B cell (primary cell): ENCODE measurements at regions not wholly inside any gene's neighbourhood (a gene's known extent, or its start where the extent isn't known, plus 50 kb on each side); places are given as distances from the start of the nearest gene placed in this dataset.

Experiments
- ATAC-seq: fragments of 200-7000 bp; cut with Tn5 transposase; one replicate; pipeline ENCODE4 v1.10.0; 2021; ENCODE audit warnings: low read depth, mild to moderate bottlenecking, moderate number of reproducible peaks, moderate library complexity
- CTCF ChIA-PET: fragments of 350-600 bp; sonication (Branson Sonifier 250); formaldehyde crosslinking; loops from one replicate; lab custom pipeline; 2021; ENCODE audit warnings: antibody characterized with exemption, inconsistent platforms; lab: Charles Lee
- POLR2A ChIA-PET: fragments of 350-600 bp; sonication (Branson Sonifier 250); formaldehyde crosslinking; loops from one replicate; lab custom pipeline; 2021; ENCODE audit warnings: antibody characterized with exemption; lab: Charles Lee
- DNase-seq: peaks from one replicate; pipeline ENCODE4 v3.0.0; 2013
- H2AFZ ChIP-seq: 2 replicates; pipeline ENCODE4 v1.6.1; 2012; ENCODE audit warnings: mild to moderate bottlenecking, low read depth, low read length; ENCODE audit not compliant: insufficient read depth, poor library complexity, severe bottlenecking
- H3K27ac ChIP-seq, 2 donors: 1 replicate in 1 of 2; 2 replicates in 1 of 2; pipeline ENCODE4 v1.5.1; 2012 to 2013; ENCODE audit warnings: low read length in 2 of 2, mild to moderate bottlenecking in 2 of 2, moderate library complexity in 1 of 2
- H3K27me3 ChIP-seq, 4 experiments: fragments of 200-600 bp in 1 of 4; sonication (generic) in 1 of 4; replicated peaks in 1 of 4; 1 replicate in 2 of 4; 2 replicates in 2 of 4; pipeline versions ENCODE4 v1.6.1 to v1.7.0; 2013 to 2016; ENCODE audit warnings: low read length in 3 of 4, mild to moderate bottlenecking in 2 of 4, mixed read lengths in 1 of 4, moderate library complexity in 1 of 4; ENCODE audit not compliant: insufficient read depth in 4 of 4, control insufficient read depth in 3 of 4; ENCODE audit errors: control extremely low read depth in 1 of 4
- H3K36me3 ChIP-seq, 2 experiments: replicated peaks in 1 of 2; 1 replicate in 1 of 2; 2 replicates in 1 of 2; pipeline versions ENCODE4 v1.6.1 to v1.7.1; 2013; ENCODE audit warnings: low read length in 1 of 2; ENCODE audit not compliant: insufficient read depth in 2 of 2, control insufficient read depth in 1 of 2; ENCODE audit errors: control extremely low read depth in 1 of 2, extremely low read depth in 1 of 2
- H3K4me1 ChIP-seq, 2 donors: fragments of 200-600 bp in 1 of 2; sonication (generic) in 1 of 2; 1 replicate in 1 of 2; 2 replicates in 1 of 2; pipeline versions ENCODE4 v1.5.1 to v1.6.1; 2013 to 2017; ENCODE audit warnings: low read length in 2 of 2; ENCODE audit not compliant: control insufficient read depth in 2 of 2, insufficient read depth in 2 of 2
- H3K4me2 ChIP-seq: replicated peaks from 2 replicates; pipeline ENCODE3; 2012; ENCODE audit warnings: mild to moderate bottlenecking, low read depth, low read length; ENCODE audit not compliant: poor library complexity, severe bottlenecking
- H3K4me3 ChIP-seq, 5 experiments: fragments of 200-600 bp in 1 of 5; sonication (generic) in 1 of 5; 1 replicate in 3 of 5; 2 replicates in 2 of 5; pipeline versions ENCODE4 v1.5.1 to v1.7.0; 2011 to 2016; ENCODE audit warnings: low read length in 4 of 5, mild to moderate bottlenecking in 4 of 5, low read depth in 2 of 5, control low read depth in 1 of 5, moderate library complexity in 1 of 5; ENCODE audit not compliant: insufficient read depth in 1 of 5; ENCODE audit errors: control extremely low read depth in 1 of 5, extremely low read depth in 1 of 5
- H3K79me2 ChIP-seq: fragments of 200-600 bp; sonication (generic); one replicate; pipeline ENCODE4 v1.6.0; 2016; ENCODE audit warnings: low read length; ENCODE audit not compliant: control insufficient read depth, insufficient read depth
- H3K9ac ChIP-seq: fragments of 200-600 bp; sonication (generic); 2 replicates; pipeline ENCODE4 v1.6.1; 2017; ENCODE audit warnings: mild to moderate bottlenecking, low read length, moderate library complexity
- H3K9me3 ChIP-seq, 3 donors: one replicate each; pipeline versions ENCODE4 v1.6.1 to v1.7.1; 2013; ENCODE audit warnings: low read length in 2 of 3; ENCODE audit not compliant: control insufficient read depth in 2 of 3, insufficient read depth in 1 of 3; ENCODE audit errors: control extremely low read depth in 1 of 3
- H4K20me1 ChIP-seq: 2 replicates; pipeline ENCODE4 v1.6.0; 2012; ENCODE audit warnings: mild to moderate bottlenecking, low read length; ENCODE audit not compliant: insufficient read depth, control insufficient read depth, poor library complexity, severe bottlenecking
- H3K27ac Mint-ChIP-seq: one replicate; pipeline ENCODE4 v1.8.0; 2021; ENCODE audit warnings: mixed read lengths
- H3K27me3 Mint-ChIP-seq: one replicate; pipeline ENCODE4 v1.8.0; 2021; ENCODE audit warnings: mixed read lengths
- H3K4me1 Mint-ChIP-seq: one replicate; pipeline ENCODE4 v1.8.0; 2021; ENCODE audit warnings: mixed read lengths
- H3K4me3 Mint-ChIP-seq: one replicate; pipeline ENCODE4 v1.8.0; 2021; ENCODE audit warnings: mixed read lengths
- H3K9me3 Mint-ChIP-seq: one replicate; pipeline ENCODE4 v1.8.0; 2022; ENCODE audit warnings: mixed read lengths; ENCODE audit not compliant: insufficient read depth
- CTCF ChIP-seq: fragments of 200-600 bp; IDR thresholded peaks from one replicate; pipeline ENCODE4 v1.8.0; 2022; ENCODE audit warnings: antibody characterized with exemption, mild to moderate bottlenecking
- EZH2 ChIP-seq: IDR thresholded peaks from 2 replicates; pipeline ENCODE4 v1.6.1; 2012; ENCODE audit warnings: borderline replicate concordance, low read depth, mild to moderate bottlenecking, moderate library complexity, low read length; ENCODE audit not compliant: insufficient read depth, poor library complexity, severe bottlenecking
- WGBS: methylation state at CpG from one replicate; pipeline ENCODE4 v1.1.5; 2013; ENCODE audit warnings: missing lambda C conversion rate; ENCODE audit not compliant: insufficient coverage; 5-methylcytosine and 5-hydroxymethylcytosine counted together
- intact Hi-C: fragments of 100-400 bp; cut with micrococcal nuclease; formaldehyde crosslinking; loops from one replicate; pipeline ENCODE4 v1.10.0; 2022

- ChIA-PET POLR2A (no interaction called here), CTCF (no interaction called here)
- Histone ChIP-seq H3K9me3 (peaks cover 0 to 4% (median 0%) of the 10 kb centered on the region in 3 donors), H3K36me3 (no peaks in the 10 kb centered on the region), H3K9ac (no peak overlapping the region), H3K79me2 (no peaks in the 10 kb centered on the region), H3K4me3 (no peak overlapping the region), H3K4me2 (no peak overlapping the region), H3K27me3 (no peaks in the 10 kb centered on the region), H3K27ac (no peak overlapping the region), H4K20me1 (no peaks in the 10 kb centered on the region), H3K4me1 (no peaks in the 10 kb centered on the region), H2AFZ (no peak overlapping the region)
- Mint-ChIP-seq H3K4me1 (no peaks in the 10 kb centered on the region), H3K27ac (no peak overlapping the region), H3K4me3 (no peak overlapping the region), H3K27me3 (no peaks in the 10 kb centered on the region), H3K9me3 (peaks cover 7% of the 10 kb centered on the region)
- intact Hi-C loops: no loop called here
- DNase-seq: no peak
- WGBS: no CpG with 5 or more reads among the region's 1 CpG
- TF ChIP-seq EZH2: no peak
- ATAC-seq: no peak
Measured at GRCh38 chr2:150378686-150379085, 108.8 kb downstream of the RND3 start.

DNA sequence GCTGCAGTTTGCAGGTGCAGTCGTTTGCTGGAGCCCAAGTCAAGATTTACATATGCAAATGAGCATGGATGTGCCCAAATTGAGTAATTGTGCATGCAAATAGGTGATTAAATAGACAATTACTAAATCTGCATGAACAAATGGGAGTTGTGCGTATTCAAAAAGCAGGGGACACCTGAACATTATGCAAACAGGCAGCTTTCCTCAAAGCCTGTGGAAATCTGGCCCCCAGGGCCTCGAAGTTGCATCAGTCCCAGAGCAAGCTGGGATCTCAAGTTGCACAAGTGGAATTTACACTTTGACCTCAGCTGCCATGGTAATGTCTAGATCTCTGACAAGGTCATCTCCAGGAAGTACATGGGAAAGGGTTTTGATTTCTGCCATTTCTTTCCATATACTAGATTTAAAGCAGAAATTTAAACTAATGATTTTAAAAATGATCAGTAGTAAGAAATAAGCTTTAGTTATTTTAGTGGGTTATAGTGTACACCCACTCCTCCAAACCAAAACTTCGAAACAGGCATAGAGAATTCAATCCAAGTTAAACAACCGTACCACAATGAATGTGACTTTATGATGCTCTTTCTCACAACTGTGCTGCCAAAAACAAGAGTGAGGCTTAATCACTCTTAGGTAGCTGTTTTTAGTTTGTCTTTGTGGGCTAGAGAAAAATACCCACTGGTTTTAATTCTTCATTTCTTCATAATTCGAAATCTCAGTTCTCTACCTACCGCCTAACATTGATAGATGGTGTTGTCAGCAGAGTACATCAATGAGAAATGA is 110.7 kb downstream of the RND3 start:
- no peak for DNase-seq
- H3K27ac Mint-ChIP-seq: no peak overlapping the region
- Histone ChIP-seq H3K9me3 (peaks cover 0 to 4% (median 0%) of the 10 kb centered on the region in 3 donors), H3K27ac (no peak overlapping the region), H3K4me2 (no peak overlapping the region), H3K79me2 (no peaks in the 10 kb centered on the region), H3K4me3 (no peak overlapping the region), H3K4me1 (no peaks in the 10 kb centered on the region), H4K20me1 (no peaks in the 10 kb centered on the region), H3K36me3 (no peaks in the 10 kb centered on the region), H3K27me3 (no peaks in the 10 kb centered on the region), H2AFZ (no peak overlapping the region), H3K9ac (no peak overlapping the region)
- intact Hi-C loops: no loop called here
- H3K4me3 Mint-ChIP-seq: no peak overlapping the region
- 72% methylated on average over 2 of the region's 7 CpGs for WGBS
- H3K9me3 Mint-ChIP-seq: no peaks in the 10 kb centered on the region
- CTCF ChIA-PET: no interaction called here
- H3K4me1 Mint-ChIP-seq: no peaks in the 10 kb centered on the region
- no peaks in the 10 kb centered on the region for H3K27me3 Mint-ChIP-seq
- POLR2A ChIA-PET: no interaction called here
- ATAC-seq: no peak
- TF ChIP-seq CTCF (no peak), EZH2 (no peak)
